OCI-LY3 (cell line): ENCODE measurements at regions not wholly inside any gene's neighbourhood (a gene's known extent, or its start where the extent isn't known, plus 50 kb on each side); places are given as distances from the start of the nearest gene placed in this dataset.

ENCODE experiments used
- H2AFZ ChIP-seq: fragments of 200-600, 300-600 bp; shearing (Covaris generic); 2 replicates; pipeline ENCODE4 v1.6.0; 2014; ENCODE audit warnings: antibody characterized with exemption, low read depth, low read length
- H3K27ac ChIP-seq: fragments of 200-600, 300-600 bp; sonication (generic); 2 replicates; pipeline ENCODE4 v1.5.1; 2014; ENCODE audit warnings: mild to moderate bottlenecking, low read length, moderate library complexity, mixed read lengths
- H3K27me3 ChIP-seq: fragments of 200-600, 300-600 bp; sonication (generic); 2 replicates; pipeline ENCODE4 v1.6.1; 2014; ENCODE audit warnings: low read depth, low read length, mixed read lengths
- H3K36me3 ChIP-seq: fragments of 200-600, 300-600 bp; sonication (generic); replicated peaks from 2 replicates; pipeline ENCODE3; 2014; ENCODE audit warnings: low read depth, low read length, mixed read lengths
- H3K4me1 ChIP-seq: fragments of 300-600, 200-600 bp; sonication (generic); 2 replicates; pipeline ENCODE4 v1.6.1; 2014; ENCODE audit warnings: low read length, mixed read lengths
- H3K4me2 ChIP-seq: fragments of 200-600, 300-600 bp; sonication (generic); 2 replicates; pipeline ENCODE4 v1.6.1; 2014; ENCODE audit warnings: low read length, mixed read lengths
- H3K4me3 ChIP-seq: fragments of 300-600, 200-600 bp; sonication (generic); 2 replicates; pipeline ENCODE4 v1.5.1; 2014; ENCODE audit warnings: antibody characterized with exemption, mild to moderate bottlenecking, low read length, moderate library complexity
- H3K79me2 ChIP-seq: fragments of 300-600, 200-600 bp; shearing (Covaris generic); 2 replicates; pipeline ENCODE4 v1.6.1; 2014; ENCODE audit warnings: mild to moderate bottlenecking, low read length, mixed read lengths
- H3K9ac ChIP-seq: fragments of 300-600, 200-600 bp; shearing (Covaris generic); 2 replicates; pipeline ENCODE4 v1.6.0; 2014; ENCODE audit warnings: mild to moderate bottlenecking, low read length, moderate library complexity
- H3K9me3 ChIP-seq: fragments of 200-600, 300-600 bp; shearing (Covaris generic); 2 replicates; pipeline ENCODE4 v1.6.1; 2014; ENCODE audit warnings: low read length, mixed read lengths; ENCODE audit not compliant: insufficient read depth
- H4K20me1 ChIP-seq: fragments of 200-600, 300-600 bp; sonication (generic); 2 replicates; pipeline ENCODE4 v1.6.1; 2016; ENCODE audit warnings: low read length, mixed read lengths; ENCODE audit not compliant: insufficient read depth
- CTCF ChIP-seq: fragments of 200-600, 300-600 bp; sonication (generic); IDR thresholded peaks from 2 replicates; pipeline ENCODE4 v1.5.1; 2014; ENCODE audit warnings: antibody characterized with exemption, low read length, low read depth
- EZH2phosphoT487 ChIP-seq: fragments of 200-600 bp; shearing (Covaris generic); IDR thresholded peaks from 2 replicates; pipeline ENCODE4 v1.6.1; 2018; ENCODE audit warnings: antibody characterized with exemption, mixed run types, low read depth

- no peaks in the 10 kb centered on the region for H3K36me3 ChIP-seq
- H3K4me2 ChIP-seq: no peak overlapping the region
- H3K9ac ChIP-seq: no peak overlapping the region
- H4K20me1 ChIP-seq: no peaks in the 10 kb centered on the region
- no peaks in the 10 kb centered on the region for H3K79me2 ChIP-seq
- H3K4me3 ChIP-seq: no peak overlapping the region
- H3K27ac ChIP-seq: no peak overlapping the region
- no peaks in the 10 kb centered on the region for H3K4me1 ChIP-seq
- H3K27me3 ChIP-seq: no peaks in the 10 kb centered on the region
- H2AFZ ChIP-seq: no peak overlapping the region
- no peak for TF ChIP-seq CTCF
- no peaks in the 10 kb centered on the region for H3K9me3 ChIP-seq
Measured at GRCh38 chr4:56123051-56123450, 174.3 kb downstream of the CEP135 start.

DNA sequence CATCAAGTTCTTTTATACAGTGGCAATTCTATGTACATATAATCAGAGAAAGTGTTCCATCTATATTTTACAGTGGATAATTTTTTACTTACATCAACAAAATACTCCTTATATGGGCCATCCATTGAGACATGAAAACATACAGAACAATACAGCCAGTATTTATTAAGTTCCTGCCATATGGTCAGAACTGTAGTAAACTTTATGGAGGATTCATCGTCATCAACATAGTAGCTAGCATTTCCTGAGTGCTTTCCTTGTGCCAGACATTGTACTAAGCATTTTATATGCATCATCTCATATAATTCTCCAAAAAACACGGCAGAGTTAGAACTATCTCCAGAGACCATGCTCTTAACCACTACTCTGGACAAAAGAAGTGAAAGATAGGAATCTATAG lies 170.1 kb downstream of the CEP135 start:
- no peaks in the 10 kb centered on the region for H4K20me1 ChIP-seq
- H3K27me3 ChIP-seq: no peaks in the 10 kb centered on the region
- H2AFZ ChIP-seq: no peak overlapping the region
- no peaks in the 10 kb centered on the region for H3K36me3 ChIP-seq
- no peaks in the 10 kb centered on the region for H3K9me3 ChIP-seq
- H3K27ac ChIP-seq: no peak overlapping the region
- no peak overlapping the region for H3K4me3 ChIP-seq
- H3K4me1 ChIP-seq: peaks cover 13% of the 10 kb centered on the region
- H3K4me2 ChIP-seq: no peak overlapping the region
- no peak overlapping the region for H3K9ac ChIP-seq
- TF ChIP-seq CTCF (no peak), EZH2phosphoT487 (no peak)
- no peaks in the 10 kb centered on the region for H3K79me2 ChIP-seq

GRCh38 chr4:56118055-56118454 lies 169.3 kb downstream of the CEP135 start:
- Histone ChIP-seq H3K27me3 (no peaks in the 10 kb centered on the region), H3K4me2 (no peak overlapping the region), H4K20me1 (no peaks in the 10 kb centered on the region), H3K4me3 (no peak overlapping the region), H3K36me3 (no peaks in the 10 kb centered on the region), H3K9me3 (no peaks in the 10 kb centered on the region), H3K4me1 (peaks cover 13% of the 10 kb centered on the region), H2AFZ (no peak overlapping the region), H3K27ac (no peak overlapping the region), H3K9ac (no peak overlapping the region), H3K79me2 (no peaks in the 10 kb centered on the region)
- TF ChIP-seq EZH2phosphoT487 (no peak), CTCF (no peak)

DNA sequence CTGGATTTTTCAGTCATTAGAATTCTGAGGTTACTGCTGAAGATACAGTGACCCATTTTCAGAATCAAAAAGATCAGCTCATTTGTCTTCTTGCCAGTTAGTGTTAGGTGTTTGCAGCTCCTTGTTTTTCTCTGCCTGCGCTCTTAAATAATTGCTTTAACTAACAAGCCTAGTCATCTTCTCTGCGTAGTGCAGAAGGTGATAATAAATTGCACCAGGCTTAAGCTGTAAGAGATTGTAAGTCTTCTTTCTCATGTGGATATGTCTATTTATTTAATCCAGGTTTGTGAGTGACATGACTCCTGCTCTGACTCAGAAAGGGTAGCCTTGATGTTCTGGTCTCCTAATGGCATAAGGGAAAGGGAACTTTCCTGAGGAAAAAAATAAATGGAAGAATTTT lies 167.2 kb downstream of the CEP135 start:
- Histone ChIP-seq H3K27ac (no peak overlapping the region), H3K36me3 (no peaks in the 10 kb centered on the region), H3K79me2 (no peaks in the 10 kb centered on the region), H3K4me1 (peaks cover 13% of the 10 kb centered on the region), H3K4me3 (no peak overlapping the region), H2AFZ (no peak overlapping the region), H4K20me1 (no peaks in the 10 kb centered on the region), H3K27me3 (no peaks in the 10 kb centered on the region), H3K9me3 (no peaks in the 10 kb centered on the region), H3K4me2 (peak overlapping the region; percentile 47), H3K9ac (no peak overlapping the region)
- TF ChIP-seq EZH2phosphoT487 (no peak), CTCF (no peak)
